HEK293 (cell line): ENCODE measurements at regions not wholly inside any gene's neighbourhood (a gene's known extent, or its start where the extent isn't known, plus 50 kb on each side); places are given as distances from the start of the nearest gene placed in this dataset.

Experiments
- CTCF ChIA-PET: fragments of 350-600 bp; formaldehyde crosslinking; extraction: SDS; loops from one replicate; lab custom pipeline; 2021; ENCODE audit warnings: antibody characterized with exemption; lab: Yijun Ruan, JAX
- POLR2A ChIA-PET: fragments of 300-600 bp; formaldehyde crosslinking; extraction: SDS; loops from one replicate; lab custom pipeline; 2020; ENCODE audit warnings: antibody characterized with exemption, inconsistent platforms; lab: Yijun Ruan, JAX
- H3K27ac ChIP-seq: fragments of 200-500 bp; sonication (Bioruptor generic); 2 replicates; pipeline ENCODE4 v1.5.1; 2014; ENCODE audit warnings: low read depth, low read length, control low read depth, inconsistent platforms; ENCODE audit errors: extremely low read depth
- H3K36me3 ChIP-seq, 2 experiments: fragments of 200-500 bp in 1 of 2; sonication (Bioruptor generic) in 1 of 2; 1 replicate in 1 of 2; 2 replicates in 1 of 2; pipeline ENCODE4 v1.5.1; 2014 to 2017; ENCODE audit warnings: inconsistent platforms in 2 of 2, low read length in 2 of 2; ENCODE audit not compliant: control insufficient read depth in 2 of 2, insufficient read depth in 1 of 2
- H3K4me1 ChIP-seq: fragments of 200-500 bp; sonication (Bioruptor generic); 2 replicates; pipeline ENCODE4 v1.5.1; 2014; ENCODE audit warnings: mild to moderate bottlenecking, low read length, inconsistent platforms; ENCODE audit not compliant: control insufficient read depth, insufficient read depth
- H3K4me3 ChIP-seq: 2 replicates; pipeline ENCODE4 v1.5.1; 2011; ENCODE audit warnings: low read depth, mild to moderate bottlenecking, control low read depth, low read length, moderate library complexity
- H3K9me3 ChIP-seq: fragments of 200-500 bp; sonication (Bioruptor generic); 2 replicates; pipeline ENCODE4 v1.5.1; 2014; ENCODE audit warnings: low read depth, low read length, inconsistent platforms; ENCODE audit not compliant: control insufficient read depth, insufficient read depth
- HIC1 ChIP-seq: fragments of 450-650 bp; formaldehyde crosslinking; IDR thresholded peaks from 2 replicates; pipeline ENCODE4 v1.5.1; 2016; ENCODE audit warnings: missing biosample characterization, missing genetic modification characterization
- ZNF10 ChIP-seq: fragments of 450-650 bp; formaldehyde crosslinking; IDR thresholded peaks from 2 replicates; pipeline ENCODE4 v1.5.1; 2017; ENCODE audit warnings: missing biosample characterization, missing genetic modification characterization
- ZNF169 ChIP-seq: fragments of 450-650 bp; formaldehyde crosslinking; IDR thresholded peaks from 2 replicates; pipeline ENCODE4 v1.5.1; 2016; ENCODE audit warnings: missing biosample characterization, missing genetic modification characterization
- ZNF221 ChIP-seq: fragments of 450-650 bp; formaldehyde crosslinking; IDR thresholded peaks from 2 replicates; pipeline ENCODE4 v1.5.1; 2017; ENCODE audit warnings: missing biosample characterization, missing genetic modification characterization, borderline replicate concordance
- ZNF223 ChIP-seq: fragments of 450-650 bp; formaldehyde crosslinking; IDR thresholded peaks from 2 replicates; pipeline ENCODE4 v1.5.1; 2016; ENCODE audit warnings: missing biosample characterization, missing genetic modification characterization
- ZNF324 ChIP-seq: fragments of 450-650 bp; formaldehyde crosslinking; IDR thresholded peaks from 2 replicates; pipeline ENCODE4 v1.5.1; 2016; ENCODE audit warnings: missing biosample characterization, missing genetic modification characterization
- ZNF473 ChIP-seq: fragments of 450-650 bp; formaldehyde crosslinking; IDR thresholded peaks from 2 replicates; pipeline ENCODE4 v1.5.1; 2017; ENCODE audit warnings: missing biosample characterization, missing genetic modification characterization
- ZNF571 ChIP-seq: fragments of 450-650 bp; formaldehyde crosslinking; IDR thresholded peaks from 2 replicates; pipeline ENCODE4 v1.5.0; 2017; ENCODE audit warnings: missing biosample characterization, missing genetic modification characterization
- ZNF621 ChIP-seq: fragments of 450-650 bp; formaldehyde crosslinking; IDR thresholded peaks from 2 replicates; pipeline ENCODE4 v1.5.1; 2017; ENCODE audit warnings: missing biosample characterization, missing genetic modification characterization
- ZNF626 ChIP-seq: fragments of 450-650 bp; sonication (Bioruptor Pico); formaldehyde crosslinking; IDR thresholded peaks from 2 replicates; pipeline ENCODE4 v1.5.1; 2018; ENCODE audit warnings: missing biosample characterization, missing genetic modification characterization, inconsistent platforms
- ZNF660 ChIP-seq: fragments of 450-650 bp; IDR thresholded peaks from 2 replicates; pipeline ENCODE4 v1.5.1; 2018; ENCODE audit warnings: missing biosample characterization, mild to moderate bottlenecking, missing genetic modification characterization
- ZNF776 ChIP-seq: fragments of 450-650 bp; formaldehyde crosslinking; IDR thresholded peaks from 2 replicates; pipeline ENCODE4 v1.5.0; 2017; ENCODE audit warnings: missing biosample characterization, missing genetic modification characterization, borderline replicate concordance
- TF ChIP-seq, protein P1 (sequence below): fragments of 450-650 bp; formaldehyde crosslinking; IDR thresholded peaks from 2 replicates; pipeline ENCODE4 v1.5.1; 2016; ENCODE audit warnings: missing biosample characterization, missing genetic modification characterization
- TF ChIP-seq, protein P2 (sequence below): fragments of 450-650 bp; formaldehyde crosslinking; IDR thresholded peaks from 2 replicates; pipeline ENCODE4 v1.5.1; 2016; ENCODE audit warnings: missing biosample characterization, missing genetic modification characterization
- TF ChIP-seq, protein P3 (sequence below): fragments of 450-650 bp; formaldehyde crosslinking; IDR thresholded peaks from 2 replicates; pipeline ENCODE4 v1.5.1; 2016; ENCODE audit warnings: missing biosample characterization, missing genetic modification characterization, borderline replicate concordance
- TF ChIP-seq, protein P4 (sequence below): fragments of 450-650 bp; formaldehyde crosslinking; IDR thresholded peaks from 2 replicates; pipeline ENCODE4 v1.5.1; 2016; ENCODE audit warnings: missing biosample characterization, missing genetic modification characterization

DNA sequence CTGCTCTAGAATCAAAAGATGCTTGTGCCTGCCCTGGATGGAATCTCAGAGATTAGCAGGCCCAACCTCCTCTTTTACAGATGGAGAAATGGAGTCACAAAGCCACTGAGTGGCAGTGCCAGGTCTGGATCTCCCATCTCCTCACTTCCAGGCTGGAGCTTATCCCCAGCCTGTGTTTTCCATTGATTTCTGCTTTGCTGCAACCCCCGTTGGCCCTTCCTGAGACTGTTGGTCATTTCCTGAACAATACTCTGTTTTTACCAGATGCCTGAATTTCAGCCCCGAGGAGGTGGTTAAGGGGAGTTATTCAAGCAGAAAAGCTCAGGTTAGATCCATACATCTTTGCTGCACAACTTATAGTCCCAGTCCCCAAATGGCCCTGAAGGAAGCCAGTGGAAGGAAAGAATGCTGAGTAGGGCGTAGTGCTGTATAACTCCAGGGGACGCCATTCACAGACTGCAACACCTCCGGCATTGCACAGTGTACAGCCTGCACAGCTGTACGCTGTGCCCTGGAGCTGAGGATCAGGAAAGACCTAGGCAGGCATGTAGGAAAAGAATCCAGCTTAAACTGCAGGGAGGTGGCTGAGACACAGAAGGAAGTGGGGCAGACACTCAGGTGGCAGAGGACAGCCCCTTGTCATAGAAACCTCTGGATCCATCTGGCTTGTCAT lies 77.5 kb downstream of the RPLP1 start:
- H3K36me3 ChIP-seq = no peaks in the 10 kb centered on the region
- no peaks in the 10 kb centered on the region for H3K4me1 ChIP-seq
- no peak overlapping the region for H3K4me3 ChIP-seq
- POLR2A ChIA-PET = no interaction called here
- H3K9me3 ChIP-seq = no peaks in the 10 kb centered on the region
- TF ChIP-seq HIC1 (tag by site-specific recombination) = no peak
- TF ChIP-seq, protein P1, sequence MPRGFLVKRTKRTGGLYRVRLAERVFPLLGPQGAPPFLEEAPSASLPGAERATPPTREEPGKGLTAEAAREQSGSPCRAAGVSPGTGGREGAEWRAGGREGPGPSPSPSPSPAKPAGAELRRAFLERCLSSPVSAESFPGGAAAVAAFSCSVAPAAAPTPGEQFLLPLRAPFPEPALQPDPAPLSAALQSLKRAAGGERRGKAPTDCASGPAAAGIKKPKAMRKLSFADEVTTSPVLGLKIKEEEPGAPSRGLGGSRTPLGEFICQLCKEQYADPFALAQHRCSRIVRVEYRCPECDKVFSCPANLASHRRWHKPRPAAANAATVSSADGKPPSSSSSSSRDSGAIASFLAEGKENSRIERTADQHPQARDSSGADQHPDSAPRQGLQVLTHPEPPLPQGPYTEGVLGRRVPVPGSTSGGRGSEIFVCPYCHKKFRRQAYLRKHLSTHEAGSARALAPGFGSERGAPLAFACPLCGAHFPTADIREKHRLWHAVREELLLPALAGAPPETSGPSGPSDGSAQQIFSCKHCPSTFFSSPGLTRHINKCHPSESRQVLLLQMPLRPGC (tag by site-specific recombination) = no peak
- TF ChIP-seq, protein P2, sequence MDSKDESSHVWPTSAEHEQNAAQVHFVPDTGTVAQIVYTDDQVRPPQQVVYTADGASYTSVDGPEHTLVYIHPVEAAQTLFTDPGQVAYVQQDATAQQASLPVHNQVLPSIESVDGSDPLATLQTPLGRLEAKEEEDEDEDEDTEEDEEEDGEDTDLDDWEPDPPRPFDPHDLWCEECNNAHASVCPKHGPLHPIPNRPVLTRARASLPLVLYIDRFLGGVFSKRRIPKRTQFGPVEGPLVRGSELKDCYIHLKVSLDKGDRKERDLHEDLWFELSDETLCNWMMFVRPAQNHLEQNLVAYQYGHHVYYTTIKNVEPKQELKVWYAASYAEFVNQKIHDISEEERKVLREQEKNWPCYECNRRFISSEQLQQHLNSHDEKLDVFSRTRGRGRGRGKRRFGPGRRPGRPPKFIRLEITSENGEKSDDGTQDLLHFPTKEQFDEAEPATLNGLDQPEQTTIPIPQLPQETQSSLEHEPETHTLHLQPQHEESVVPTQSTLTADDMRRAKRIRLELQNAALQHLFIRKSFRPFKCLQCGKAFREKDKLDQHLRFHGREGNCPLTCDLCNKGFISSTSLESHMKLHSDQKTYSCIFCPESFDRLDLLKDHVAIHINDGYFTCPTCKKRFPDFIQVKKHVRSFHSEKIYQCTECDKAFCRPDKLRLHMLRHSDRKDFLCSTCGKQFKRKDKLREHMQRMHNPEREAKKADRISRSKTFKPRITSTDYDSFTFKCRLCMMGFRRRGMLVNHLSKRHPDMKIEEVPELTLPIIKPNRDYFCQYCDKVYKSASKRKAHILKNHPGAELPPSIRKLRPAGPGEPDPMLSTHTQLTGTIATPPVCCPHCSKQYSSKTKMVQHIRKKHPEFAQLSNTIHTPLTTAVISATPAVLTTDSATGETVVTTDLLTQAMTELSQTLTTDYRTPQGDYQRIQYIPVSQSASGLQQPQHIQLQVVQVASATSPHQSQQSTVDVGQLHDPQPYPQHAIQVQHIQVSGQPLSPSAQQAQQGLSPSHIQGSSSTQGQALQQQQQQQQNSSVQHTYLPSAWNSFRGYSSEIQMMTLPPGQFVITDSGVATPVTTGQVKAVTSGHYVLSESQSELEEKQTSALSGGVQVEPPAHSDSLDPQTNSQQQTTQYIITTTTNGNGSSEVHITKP (tag by site-specific recombination) = no peak
- TF ChIP-seq ZNF221 = no peak
- TF ChIP-seq ZNF223 = no peak
- TF ChIP-seq ZNF660 = no peak
- TF ChIP-seq ZNF776 (tag by site-specific recombination) = no peak
- TF ChIP-seq ZNF571 (tag by site-specific recombination) = no peak
- no peak for TF ChIP-seq ZNF621 (tag by site-specific recombination)
- CTCF ChIA-PET = interaction anchor here (0.6 to 3.4 kb wide), 5 partner anchors 8 to 1160 kb away, joined by 3 to 12 read pairs (median 3); no protein-coding TSS in a partner anchor
- no peak overlapping the region for H3K27ac ChIP-seq

- CTCF ChIA-PET = interaction anchor here (0.6 to 3.4 kb wide), 6 partner anchors 9 to 1159 kb away, joined by 3 to 12 read pairs (median 3); no protein-coding TSS in a partner anchor
- Histone ChIP-seq H3K36me3 (no peaks in the 10 kb centered on the region), H3K4me1 (no peaks in the 10 kb centered on the region), H3K9me3 (no peaks in the 10 kb centered on the region), H3K27ac (no peak overlapping the region), H3K4me3 (no peak overlapping the region)
- POLR2A ChIA-PET = no interaction called here
- TF ChIP-seq, protein P3, sequence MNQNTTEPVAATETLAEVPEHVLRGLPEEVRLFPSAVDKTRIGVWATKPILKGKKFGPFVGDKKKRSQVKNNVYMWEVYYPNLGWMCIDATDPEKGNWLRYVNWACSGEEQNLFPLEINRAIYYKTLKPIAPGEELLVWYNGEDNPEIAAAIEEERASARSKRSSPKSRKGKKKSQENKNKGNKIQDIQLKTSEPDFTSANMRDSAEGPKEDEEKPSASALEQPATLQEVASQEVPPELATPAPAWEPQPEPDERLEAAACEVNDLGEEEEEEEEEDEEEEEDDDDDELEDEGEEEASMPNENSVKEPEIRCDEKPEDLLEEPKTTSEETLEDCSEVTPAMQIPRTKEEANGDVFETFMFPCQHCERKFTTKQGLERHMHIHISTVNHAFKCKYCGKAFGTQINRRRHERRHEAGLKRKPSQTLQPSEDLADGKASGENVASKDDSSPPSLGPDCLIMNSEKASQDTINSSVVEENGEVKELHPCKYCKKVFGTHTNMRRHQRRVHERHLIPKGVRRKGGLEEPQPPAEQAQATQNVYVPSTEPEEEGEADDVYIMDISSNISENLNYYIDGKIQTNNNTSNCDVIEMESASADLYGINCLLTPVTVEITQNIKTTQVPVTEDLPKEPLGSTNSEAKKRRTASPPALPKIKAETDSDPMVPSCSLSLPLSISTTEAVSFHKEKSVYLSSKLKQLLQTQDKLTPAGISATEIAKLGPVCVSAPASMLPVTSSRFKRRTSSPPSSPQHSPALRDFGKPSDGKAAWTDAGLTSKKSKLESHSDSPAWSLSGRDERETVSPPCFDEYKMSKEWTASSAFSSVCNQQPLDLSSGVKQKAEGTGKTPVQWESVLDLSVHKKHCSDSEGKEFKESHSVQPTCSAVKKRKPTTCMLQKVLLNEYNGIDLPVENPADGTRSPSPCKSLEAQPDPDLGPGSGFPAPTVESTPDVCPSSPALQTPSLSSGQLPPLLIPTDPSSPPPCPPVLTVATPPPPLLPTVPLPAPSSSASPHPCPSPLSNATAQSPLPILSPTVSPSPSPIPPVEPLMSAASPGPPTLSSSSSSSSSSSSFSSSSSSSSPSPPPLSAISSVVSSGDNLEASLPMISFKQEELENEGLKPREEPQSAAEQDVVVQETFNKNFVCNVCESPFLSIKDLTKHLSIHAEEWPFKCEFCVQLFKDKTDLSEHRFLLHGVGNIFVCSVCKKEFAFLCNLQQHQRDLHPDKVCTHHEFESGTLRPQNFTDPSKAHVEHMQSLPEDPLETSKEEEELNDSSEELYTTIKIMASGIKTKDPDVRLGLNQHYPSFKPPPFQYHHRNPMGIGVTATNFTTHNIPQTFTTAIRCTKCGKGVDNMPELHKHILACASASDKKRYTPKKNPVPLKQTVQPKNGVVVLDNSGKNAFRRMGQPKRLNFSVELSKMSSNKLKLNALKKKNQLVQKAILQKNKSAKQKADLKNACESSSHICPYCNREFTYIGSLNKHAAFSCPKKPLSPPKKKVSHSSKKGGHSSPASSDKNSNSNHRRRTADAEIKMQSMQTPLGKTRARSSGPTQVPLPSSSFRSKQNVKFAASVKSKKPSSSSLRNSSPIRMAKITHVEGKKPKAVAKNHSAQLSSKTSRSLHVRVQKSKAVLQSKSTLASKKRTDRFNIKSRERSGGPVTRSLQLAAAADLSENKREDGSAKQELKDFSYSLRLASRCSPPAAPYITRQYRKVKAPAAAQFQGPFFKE (tag by site-specific recombination) = no peak
- TF ChIP-seq ZNF473 (tag by site-specific recombination) (no peak), ZNF169 (no peak), ZNF626 (tag by site-specific recombination) (no peak), ZNF324 (tag by site-specific recombination) (no peak), ZNF10 (tag by site-specific recombination) (no peak)
- TF ChIP-seq, protein P4, sequence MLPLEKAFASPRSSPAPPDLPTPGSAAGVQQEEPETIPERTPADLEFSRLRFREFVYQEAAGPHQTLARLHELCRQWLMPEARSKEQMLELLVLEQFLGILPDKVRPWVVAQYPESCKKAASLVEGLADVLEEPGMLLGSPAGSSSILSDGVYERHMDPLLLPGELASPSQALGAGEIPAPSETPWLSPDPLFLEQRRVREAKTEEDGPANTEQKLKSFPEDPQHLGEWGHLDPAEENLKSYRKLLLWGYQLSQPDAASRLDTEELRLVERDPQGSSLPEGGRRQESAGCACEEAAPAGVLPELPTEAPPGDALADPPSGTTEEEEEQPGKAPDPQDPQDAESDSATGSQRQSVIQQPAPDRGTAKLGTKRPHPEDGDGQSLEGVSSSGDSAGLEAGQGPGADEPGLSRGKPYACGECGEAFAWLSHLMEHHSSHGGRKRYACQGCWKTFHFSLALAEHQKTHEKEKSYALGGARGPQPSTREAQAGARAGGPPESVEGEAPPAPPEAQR = no peak
These were observed 78.5 kb downstream of the RPLP1 start for GRCh38 chr15:69530991-69531664.
